H1 (cell line): ENCODE measurements at regions not wholly inside any gene's neighbourhood (a gene's known extent, or its start where the extent isn't known, plus 50 kb on each side); places are given as distances from the start of the nearest gene placed in this dataset.

ENCODE experiments used
- BCL11A ChIP-seq, 2 experiments: IDR thresholded peaks; one replicate each; pipeline ENCODE4 v1.6.1; 2011; ENCODE audit warnings: low read depth in 2 of 2, low read length in 2 of 2, mild to moderate bottlenecking in 2 of 2
- BRCA1 ChIP-seq: IDR thresholded peaks from 2 replicates; pipeline ENCODE4 v1.6.1; 2012; ENCODE audit warnings: low read depth, low read length, improper control_type of control experiment
- CHD1 ChIP-seq: IDR thresholded peaks from 2 replicates; pipeline ENCODE4 v1.6.1; 2012; ENCODE audit warnings: low read depth, low read length, improper control_type of control experiment
- EZH2 ChIP-seq: fragments of 200-600 bp; sonication (generic); IDR thresholded peaks from 2 replicates; pipeline ENCODE4 v1.7.1; 2012; ENCODE audit warnings: low read depth, mild to moderate bottlenecking, moderate library complexity, low read length, inconsistent platforms; ENCODE audit not compliant: severe bottlenecking
- GABPA ChIP-seq: IDR thresholded peaks from 2 replicates; pipeline ENCODE4 v1.6.1; 2011; ENCODE audit warnings: mild to moderate bottlenecking, low read length, moderate library complexity, borderline replicate concordance; ENCODE audit not compliant: insufficient read depth
- GTF2F1 ChIP-seq: IDR thresholded peaks from 2 replicates; pipeline ENCODE4 v1.6.1; 2012; ENCODE audit warnings: low read depth, low read length, improper control_type of control experiment, borderline replicate concordance
- POLR2A ChIP-seq, 2 experiments: IDR thresholded peaks; 1 replicate in 1 of 2; 2 replicates in 1 of 2; pipeline ENCODE4 v1.6.1; 2011; ENCODE audit warnings: low read depth in 2 of 2, low read length in 2 of 2, mild to moderate bottlenecking in 2 of 2; ENCODE audit errors: control extremely low read depth in 1 of 2
- RBBP5 ChIP-seq: IDR thresholded peaks from 2 replicates; pipeline ENCODE4 v1.7.1; 2012; ENCODE audit warnings: low read depth, mild to moderate bottlenecking, inconsistent platforms, low read length, moderate library complexity, borderline replicate concordance
- TCF12 ChIP-seq: IDR thresholded peaks from 2 replicates; pipeline ENCODE4 v1.6.1; 2011; ENCODE audit warnings: low read depth, mild to moderate bottlenecking, low read length
- TF ChIP-seq, protein P1 (sequence below), 3 experiments: IDR thresholded peaks; 1 replicate in 2 of 3; 2 replicates in 1 of 3; pipeline versions ENCODE4 v1.5.1 to v1.6.1; 2011; ENCODE audit warnings: low read length in 3 of 3, mild to moderate bottlenecking in 3 of 3, inconsistent platforms in 2 of 3, low read depth in 1 of 3, moderate library complexity in 1 of 3; ENCODE audit not compliant: insufficient read depth in 1 of 3; ENCODE audit errors: control extremely low read depth in 1 of 3
- TF ChIP-seq, protein P2 (sequence below): IDR thresholded peaks from 2 replicates; pipeline ENCODE4 v1.6.1; 2011; ENCODE audit warnings: low read depth, mild to moderate bottlenecking, low read length; ENCODE audit not compliant: insufficient read depth

DNA sequence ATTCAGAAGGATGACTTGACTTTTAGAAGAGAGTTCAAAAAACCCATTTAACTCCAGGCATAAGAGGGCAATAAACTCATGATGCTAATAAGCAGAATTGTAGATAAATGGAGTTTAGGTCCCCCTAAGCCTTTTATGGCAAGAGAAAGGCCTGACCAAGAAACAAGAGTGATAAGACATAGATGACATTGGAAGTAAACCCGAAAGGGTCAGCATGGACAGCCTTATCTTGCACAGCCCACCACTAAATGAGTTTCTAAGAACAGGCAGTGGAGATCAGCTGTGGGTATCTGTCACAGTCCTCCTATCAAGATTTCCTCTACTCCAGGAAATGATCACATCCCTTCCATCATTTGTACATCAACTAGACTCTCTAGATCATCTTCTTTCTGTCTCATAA is 457.9 kb upstream of the ADAMTS9 start:
- TF ChIP-seq, protein P1, sequence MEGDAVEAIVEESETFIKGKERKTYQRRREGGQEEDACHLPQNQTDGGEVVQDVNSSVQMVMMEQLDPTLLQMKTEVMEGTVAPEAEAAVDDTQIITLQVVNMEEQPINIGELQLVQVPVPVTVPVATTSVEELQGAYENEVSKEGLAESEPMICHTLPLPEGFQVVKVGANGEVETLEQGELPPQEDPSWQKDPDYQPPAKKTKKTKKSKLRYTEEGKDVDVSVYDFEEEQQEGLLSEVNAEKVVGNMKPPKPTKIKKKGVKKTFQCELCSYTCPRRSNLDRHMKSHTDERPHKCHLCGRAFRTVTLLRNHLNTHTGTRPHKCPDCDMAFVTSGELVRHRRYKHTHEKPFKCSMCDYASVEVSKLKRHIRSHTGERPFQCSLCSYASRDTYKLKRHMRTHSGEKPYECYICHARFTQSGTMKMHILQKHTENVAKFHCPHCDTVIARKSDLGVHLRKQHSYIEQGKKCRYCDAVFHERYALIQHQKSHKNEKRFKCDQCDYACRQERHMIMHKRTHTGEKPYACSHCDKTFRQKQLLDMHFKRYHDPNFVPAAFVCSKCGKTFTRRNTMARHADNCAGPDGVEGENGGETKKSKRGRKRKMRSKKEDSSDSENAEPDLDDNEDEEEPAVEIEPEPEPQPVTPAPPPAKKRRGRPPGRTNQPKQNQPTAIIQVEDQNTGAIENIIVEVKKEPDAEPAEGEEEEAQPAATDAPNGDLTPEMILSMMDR (IDR thresholded peaks at IDR 0.05; ENCODE audit: control extremely low read depth in 1 of 3, insufficient read depth in 1 of 3, low read depth in 1 of 3, low read length in 3 of 3) = no peak
- no peak for TF ChIP-seq BCL11A (IDR thresholded peaks at IDR 0.05; ENCODE audit: low read depth in 2 of 2, low read length in 2 of 2)
- TF ChIP-seq BRCA1 = no peak
- no peak for TF ChIP-seq EZH2
- no peak for TF ChIP-seq POLR2A (IDR thresholded peaks at IDR 0.05; ENCODE audit: control extremely low read depth in 1 of 2, low read depth in 2 of 2, low read length in 2 of 2)
- TF ChIP-seq GABPA = no peak
- no peak for TF ChIP-seq RBBP5
- TF ChIP-seq GTF2F1 = no peak
- no peak for TF ChIP-seq TCF12
- TF ChIP-seq, protein P2, sequence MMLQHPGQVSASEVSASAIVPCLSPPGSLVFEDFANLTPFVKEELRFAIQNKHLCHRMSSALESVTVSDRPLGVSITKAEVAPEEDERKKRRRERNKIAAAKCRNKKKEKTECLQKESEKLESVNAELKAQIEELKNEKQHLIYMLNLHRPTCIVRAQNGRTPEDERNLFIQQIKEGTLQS = no peak
- TF ChIP-seq CHD1 = no peak
